GM12892 (cell line): ENCODE measurements at regions not wholly inside any gene's neighbourhood (a gene's known extent, or its start where the extent isn't known, plus 50 kb on each side); places are given as distances from the start of the nearest gene placed in this dataset.

Experiments used
- DNase-seq: peaks from one replicate; pipeline ENCODE4 v3.0.0; 2011; ENCODE audit not compliant: insufficient read length
- FAIRE-seq: peaks from 2 replicates; lab custom pipeline; 2011; peaks lifted over from hg19 to GRCh38; lab: Jason Lieb, UNC
- POLR2A ChIP-seq: IDR thresholded peaks from 2 replicates; pipeline ENCODE4 v1.6.1; 2011; ENCODE audit warnings: low read depth, low read length, control low read depth
- POLR2AphosphoS5 ChIP-seq: IDR thresholded peaks from 2 replicates; pipeline ENCODE4 v1.6.1; 2011; ENCODE audit warnings: low read depth, low read length, control low read depth
- TAF1 ChIP-seq: IDR thresholded peaks from 2 replicates; pipeline ENCODE4 v1.6.1; 2011; ENCODE audit warnings: low read depth, mild to moderate bottlenecking, control low read depth, low read length, borderline replicate concordance

- DNase-seq, result no peak
These were observed 51.8 kb upstream of the BMPER start for GRCh38 chr7:33853361-33854062.

GRCh38 chr7:33854178-33854577 is 51.2 kb upstream of the BMPER start:
- no peak for FAIRE-seq
- no peak for DNase-seq
- TF ChIP-seq TAF1 (no peak), POLR2AphosphoS5 (no peak), POLR2A (no peak)

More at GRCh38 chr7:33853361-33854062, 51.8 kb upstream of the BMPER start:
- no peak for TF ChIP-seq TAF1
- TF ChIP-seq POLR2AphosphoS5, result no peak
- no peak for TF ChIP-seq POLR2A
- FAIRE-seq, result no peak

DNA sequence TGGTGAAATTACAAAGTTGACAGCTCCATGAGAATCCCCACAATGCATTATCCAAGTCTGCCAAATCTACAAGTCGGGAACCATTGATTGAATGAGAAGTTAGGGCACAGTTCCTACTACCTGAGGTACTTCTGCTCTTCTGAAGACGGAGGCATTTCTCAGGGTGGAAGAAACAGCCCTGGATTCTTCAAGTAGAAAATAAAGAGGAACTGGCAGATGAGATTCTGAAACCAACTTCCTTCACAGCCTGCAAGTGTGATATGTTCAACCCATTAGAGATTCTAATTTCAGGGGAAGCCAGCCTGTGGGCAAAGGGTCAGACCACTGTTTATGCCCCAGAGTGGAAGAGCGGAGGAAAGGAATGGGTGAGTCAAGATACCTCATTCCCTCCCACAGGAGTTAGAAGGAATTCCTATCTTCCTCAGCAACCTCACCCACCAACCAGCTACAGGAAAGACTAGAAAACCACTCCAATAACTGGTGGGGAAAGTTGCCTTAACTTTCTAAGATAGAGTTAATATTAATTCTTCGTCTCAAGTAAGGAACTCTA is 50.5 kb upstream of the BMPER start:
- DNase-seq (no peak), FAIRE-seq (no peak)
- TF ChIP-seq TAF1 (no peak), POLR2A (no peak), POLR2AphosphoS5 (no peak)
